ENCODE measurements at regions not wholly inside any gene's neighbourhood (a gene's known extent, or its start where the extent isn't known, plus 50 kb on each side); places are given as distances from the start of the nearest gene placed in this dataset.

DNA sequence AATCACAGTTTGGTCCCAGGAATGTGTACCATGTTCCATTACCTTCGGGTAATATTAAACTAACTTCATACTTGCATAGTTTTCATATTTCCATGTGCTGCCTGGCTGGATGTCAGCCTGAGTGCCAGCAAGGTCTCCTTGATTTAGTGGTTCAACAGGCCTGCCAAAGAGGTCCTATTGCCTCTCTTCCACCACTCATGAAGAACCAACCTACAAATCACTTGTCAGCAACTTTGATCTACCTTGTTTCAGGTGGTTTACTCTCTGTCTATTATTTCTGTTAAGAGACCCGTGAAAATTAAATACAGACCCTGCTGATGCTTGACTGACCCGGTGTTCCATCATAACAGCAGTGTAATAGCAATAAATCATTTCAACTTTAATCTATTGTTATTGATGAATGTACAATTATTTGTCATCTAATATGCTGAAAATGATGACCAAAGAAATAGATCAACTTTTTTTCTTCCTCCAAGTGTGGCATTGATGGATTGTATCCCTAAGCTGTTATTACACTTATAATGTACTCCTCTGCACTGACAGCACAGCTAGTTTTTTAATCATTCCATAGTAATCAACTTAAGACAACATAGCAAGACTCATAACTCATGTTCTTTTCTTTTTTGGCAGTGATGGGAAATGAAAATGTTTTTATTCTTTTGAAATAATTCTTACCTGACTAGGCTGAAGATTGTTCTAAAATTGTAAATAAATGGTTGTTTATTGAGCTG lies 1220.2 kb upstream of the ACVR2A start:
- no peak overlapping the region for H3K4me3 ChIP-seq (ENCODE audit: low read depth, low read length, poor library complexity, severe bottlenecking)
- intact Hi-C loops (cut with micrococcal nuclease; ENCODE audit: unreplicated experiment), result no loop called here
- ChIA-PET CTCF (no interaction called here), POLR2A (ENCODE audit: low non-redundant PET) (no interaction called here)
- no peak for DNase-seq (ENCODE audit: low spot score)
- no peaks in the 10 kb centered on the region for H3K9me3 ChIP-seq (ENCODE audit: low read depth, low read length, poor library complexity, severe bottlenecking)
- no peaks in the 10 kb centered on the region for H3K36me3 ChIP-seq (ENCODE audit: insufficient read depth, low read length, poor library complexity, severe bottlenecking)
- no TSS peak for BruUV-seq (replicated peaks)
- H3K4me1 ChIP-seq (ENCODE audit: insufficient read depth, low read length, poor library complexity, severe bottlenecking), result no peaks in the 10 kb centered on the region
- H3K27me3 ChIP-seq (replicated peaks; ENCODE audit: insufficient read depth, low read depth, low read length, poor library complexity), result no peaks in the 10 kb centered on the region
- TF ChIP-seq CTCF (conservative IDR thresholded peaks at IDR 0.05; ENCODE audit: low read depth, low read length), result no peak
- no peak for TF ChIP-seq EZH2 (IDR thresholded peaks at IDR 0.05; ENCODE audit: borderline replicate concordance, low read depth, low read length, poor library complexity, severe bottlenecking)
- H3K27ac ChIP-seq (ENCODE audit: low read depth, low read length, poor library complexity, severe bottlenecking), result no peak overlapping the region

DNA sequence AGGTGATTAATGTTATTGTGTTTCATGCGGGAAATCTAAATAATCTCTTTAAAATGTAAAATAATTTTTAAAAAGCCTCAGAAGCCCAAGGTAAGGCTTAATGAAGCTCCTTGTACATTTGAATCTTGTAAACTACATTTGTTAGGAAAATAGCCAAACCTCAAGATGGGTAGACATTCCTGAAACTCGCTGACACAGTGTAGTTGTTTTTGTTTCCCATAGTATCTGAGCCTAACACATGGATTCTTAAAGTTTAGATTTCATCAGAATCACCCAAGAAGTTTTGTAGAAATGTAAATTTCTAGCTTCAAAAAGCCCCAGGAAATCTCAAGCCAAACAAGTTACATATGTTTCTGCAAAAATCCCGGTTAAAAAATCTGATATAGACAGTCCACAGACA lies 1221.1 kb upstream of the ACVR2A start:
- TF ChIP-seq CTCF (conservative IDR thresholded peaks at IDR 0.05; ENCODE audit: low read depth, low read length) (no peak), EZH2 (IDR thresholded peaks at IDR 0.05; ENCODE audit: borderline replicate concordance, low read depth, low read length, poor library complexity, severe bottlenecking) (no peak)
- Histone ChIP-seq H3K4me3 (ENCODE audit: low read depth, low read length, poor library complexity, severe bottlenecking) (no peak overlapping the region), H3K27ac (ENCODE audit: low read depth, low read length, poor library complexity, severe bottlenecking) (no peak overlapping the region), H3K9me3 (ENCODE audit: low read depth, low read length, poor library complexity, severe bottlenecking) (no peaks in the 10 kb centered on the region), H3K36me3 (ENCODE audit: insufficient read depth, low read length, poor library complexity, severe bottlenecking) (no peaks in the 10 kb centered on the region), H3K27me3 (replicated peaks; ENCODE audit: insufficient read depth, low read depth, low read length, poor library complexity) (no peaks in the 10 kb centered on the region), H3K4me1 (ENCODE audit: insufficient read depth, low read length, poor library complexity, severe bottlenecking) (no peaks in the 10 kb centered on the region)
- no peak for DNase-seq (ENCODE audit: low spot score)
- ChIA-PET POLR2A (ENCODE audit: low non-redundant PET) (no interaction called here), CTCF (no interaction called here)
- intact Hi-C loops (cut with micrococcal nuclease; ENCODE audit: unreplicated experiment), result no loop called here
- BruUV-seq (replicated peaks), result no TSS peak

GRCh38 chr2:146621656-146622055 lies 1223.2 kb upstream of the ACVR2A start:
- Histone ChIP-seq H3K27me3 (replicated peaks; ENCODE audit: insufficient read depth, low read depth, low read length, poor library complexity) (no peaks in the 10 kb centered on the region), H3K4me3 (ENCODE audit: low read depth, low read length, poor library complexity, severe bottlenecking) (no peak overlapping the region), H3K4me1 (ENCODE audit: insufficient read depth, low read length, poor library complexity, severe bottlenecking) (no peaks in the 10 kb centered on the region), H3K36me3 (ENCODE audit: insufficient read depth, low read length, poor library complexity, severe bottlenecking) (no peaks in the 10 kb centered on the region), H3K9me3 (ENCODE audit: low read depth, low read length, poor library complexity, severe bottlenecking) (no peaks in the 10 kb centered on the region), H3K27ac (ENCODE audit: low read depth, low read length, poor library complexity, severe bottlenecking) (no peak overlapping the region)
- intact Hi-C loops (cut with micrococcal nuclease; ENCODE audit: unreplicated experiment), result no loop called here
- POLR2A ChIA-PET (ENCODE audit: low non-redundant PET), result no interaction called here
- BruUV-seq (replicated peaks), result no TSS peak
- no peak for DNase-seq (ENCODE audit: low spot score)
- TF ChIP-seq EZH2 (IDR thresholded peaks at IDR 0.05; ENCODE audit: borderline replicate concordance, low read depth, low read length, poor library complexity, severe bottlenecking) (no peak), CTCF (conservative IDR thresholded peaks at IDR 0.05; ENCODE audit: low read depth, low read length) (no peak)
- CTCF ChIA-PET, result no interaction called here
